ENCODE measurements at regions not wholly inside any gene's neighbourhood (a gene's known extent, or its start where the extent isn't known, plus 50 kb on each side); places are given as distances from the start of the nearest gene placed in this dataset.

DNA sequence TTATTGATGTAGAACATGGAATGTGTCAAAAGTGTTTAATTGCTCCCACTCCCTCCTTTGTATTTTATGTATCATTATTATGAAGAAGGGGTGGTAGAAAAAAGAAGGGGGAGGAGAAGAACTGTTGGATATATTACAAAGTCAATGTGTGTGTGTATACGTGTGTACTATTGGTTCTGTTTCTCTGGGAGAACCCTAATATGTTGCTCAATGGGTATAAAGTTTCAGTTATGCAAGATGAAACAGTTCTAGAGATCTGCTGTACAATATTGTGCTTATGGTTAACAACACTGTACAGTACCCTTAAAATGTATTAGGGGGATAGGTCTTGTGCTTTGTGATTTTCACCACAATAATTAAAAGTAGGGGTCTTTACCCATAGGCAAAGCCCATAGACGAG, 58.1 kb upstream of the ZC3H15 start:
- TF ChIP-seq TAF1 (conservative IDR thresholded peaks at IDR 0.05) (no peak), YY1 (IDR thresholded peaks at IDR 0.05) (no peak), FOXA1 (IDR thresholded peaks at IDR 0.05) (peak; percentile 18), RAD21 (IDR thresholded peaks at IDR 0.05) (no peak), EGR1 (IDR thresholded peaks at IDR 0.05; ENCODE audit: low read depth in 2 of 2) (no peak)
- TF ChIP-seq, protein P1, sequence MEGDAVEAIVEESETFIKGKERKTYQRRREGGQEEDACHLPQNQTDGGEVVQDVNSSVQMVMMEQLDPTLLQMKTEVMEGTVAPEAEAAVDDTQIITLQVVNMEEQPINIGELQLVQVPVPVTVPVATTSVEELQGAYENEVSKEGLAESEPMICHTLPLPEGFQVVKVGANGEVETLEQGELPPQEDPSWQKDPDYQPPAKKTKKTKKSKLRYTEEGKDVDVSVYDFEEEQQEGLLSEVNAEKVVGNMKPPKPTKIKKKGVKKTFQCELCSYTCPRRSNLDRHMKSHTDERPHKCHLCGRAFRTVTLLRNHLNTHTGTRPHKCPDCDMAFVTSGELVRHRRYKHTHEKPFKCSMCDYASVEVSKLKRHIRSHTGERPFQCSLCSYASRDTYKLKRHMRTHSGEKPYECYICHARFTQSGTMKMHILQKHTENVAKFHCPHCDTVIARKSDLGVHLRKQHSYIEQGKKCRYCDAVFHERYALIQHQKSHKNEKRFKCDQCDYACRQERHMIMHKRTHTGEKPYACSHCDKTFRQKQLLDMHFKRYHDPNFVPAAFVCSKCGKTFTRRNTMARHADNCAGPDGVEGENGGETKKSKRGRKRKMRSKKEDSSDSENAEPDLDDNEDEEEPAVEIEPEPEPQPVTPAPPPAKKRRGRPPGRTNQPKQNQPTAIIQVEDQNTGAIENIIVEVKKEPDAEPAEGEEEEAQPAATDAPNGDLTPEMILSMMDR (IDR thresholded peaks at IDR 0.05; ENCODE audit: low read depth, low read length, missing input control): no peak
- TF ChIP-seq, protein P2, sequence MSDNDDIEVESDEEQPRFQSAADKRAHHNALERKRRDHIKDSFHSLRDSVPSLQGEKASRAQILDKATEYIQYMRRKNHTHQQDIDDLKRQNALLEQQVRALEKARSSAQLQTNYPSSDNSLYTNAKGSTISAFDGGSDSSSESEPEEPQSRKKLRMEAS (IDR thresholded peaks at IDR 0.05): no peak
- TF ChIP-seq, protein P3, sequence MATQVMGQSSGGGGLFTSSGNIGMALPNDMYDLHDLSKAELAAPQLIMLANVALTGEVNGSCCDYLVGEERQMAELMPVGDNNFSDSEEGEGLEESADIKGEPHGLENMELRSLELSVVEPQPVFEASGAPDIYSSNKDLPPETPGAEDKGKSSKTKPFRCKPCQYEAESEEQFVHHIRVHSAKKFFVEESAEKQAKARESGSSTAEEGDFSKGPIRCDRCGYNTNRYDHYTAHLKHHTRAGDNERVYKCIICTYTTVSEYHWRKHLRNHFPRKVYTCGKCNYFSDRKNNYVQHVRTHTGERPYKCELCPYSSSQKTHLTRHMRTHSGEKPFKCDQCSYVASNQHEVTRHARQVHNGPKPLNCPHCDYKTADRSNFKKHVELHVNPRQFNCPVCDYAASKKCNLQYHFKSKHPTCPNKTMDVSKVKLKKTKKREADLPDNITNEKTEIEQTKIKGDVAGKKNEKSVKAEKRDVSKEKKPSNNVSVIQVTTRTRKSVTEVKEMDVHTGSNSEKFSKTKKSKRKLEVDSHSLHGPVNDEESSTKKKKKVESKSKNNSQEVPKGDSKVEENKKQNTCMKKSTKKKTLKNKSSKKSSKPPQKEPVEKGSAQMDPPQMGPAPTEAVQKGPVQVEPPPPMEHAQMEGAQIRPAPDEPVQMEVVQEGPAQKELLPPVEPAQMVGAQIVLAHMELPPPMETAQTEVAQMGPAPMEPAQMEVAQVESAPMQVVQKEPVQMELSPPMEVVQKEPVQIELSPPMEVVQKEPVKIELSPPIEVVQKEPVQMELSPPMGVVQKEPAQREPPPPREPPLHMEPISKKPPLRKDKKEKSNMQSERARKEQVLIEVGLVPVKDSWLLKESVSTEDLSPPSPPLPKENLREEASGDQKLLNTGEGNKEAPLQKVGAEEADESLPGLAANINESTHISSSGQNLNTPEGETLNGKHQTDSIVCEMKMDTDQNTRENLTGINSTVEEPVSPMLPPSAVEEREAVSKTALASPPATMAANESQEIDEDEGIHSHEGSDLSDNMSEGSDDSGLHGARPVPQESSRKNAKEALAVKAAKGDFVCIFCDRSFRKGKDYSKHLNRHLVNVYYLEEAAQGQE (IDR thresholded peaks at IDR 0.05): no peak
- TF ChIP-seq, protein P4, sequence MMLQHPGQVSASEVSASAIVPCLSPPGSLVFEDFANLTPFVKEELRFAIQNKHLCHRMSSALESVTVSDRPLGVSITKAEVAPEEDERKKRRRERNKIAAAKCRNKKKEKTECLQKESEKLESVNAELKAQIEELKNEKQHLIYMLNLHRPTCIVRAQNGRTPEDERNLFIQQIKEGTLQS (IDR thresholded peaks at IDR 0.05): no peak

Measured in liver (tissue), 3 donors.